GF-D8 (cell line): ENCODE measurements at regions not wholly inside any gene's neighbourhood (a gene's known extent, or its start where the extent isn't known, plus 50 kb on each side); places are given as distances from the start of the nearest gene placed in this dataset.

Experiments used
- DNase-seq: peaks from one replicate; lab custom pipeline; 2025; lab: John Stamatoyannopoulos, UW

DNA sequence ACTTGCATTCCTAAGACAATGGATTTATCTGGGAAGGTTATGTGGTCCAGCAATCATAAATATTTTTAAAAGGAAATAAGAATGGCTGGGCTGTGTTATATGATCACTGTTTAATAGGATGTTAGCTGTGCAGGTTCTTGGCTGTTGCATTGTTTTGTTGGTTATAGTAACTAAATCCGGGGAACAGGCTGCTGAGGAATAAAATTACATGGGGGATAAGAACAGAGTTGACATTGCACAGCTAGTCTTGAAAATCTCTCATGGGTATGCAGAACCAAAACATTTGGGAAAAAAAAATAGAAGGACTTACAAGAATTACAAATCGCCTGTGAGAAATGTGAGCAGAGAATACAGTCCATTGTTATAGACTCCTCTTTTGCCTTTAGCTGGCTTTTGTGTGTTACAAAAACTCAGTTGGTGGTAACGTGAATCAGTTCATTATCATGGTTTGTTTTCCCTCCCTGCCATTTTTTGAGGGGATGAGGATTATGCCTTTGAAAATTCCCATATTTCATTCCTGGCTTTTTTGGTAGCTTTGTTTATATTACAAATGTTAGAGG lies 375.3 kb upstream of the DAB2 start:
- DNase-seq: no peak

DNA sequence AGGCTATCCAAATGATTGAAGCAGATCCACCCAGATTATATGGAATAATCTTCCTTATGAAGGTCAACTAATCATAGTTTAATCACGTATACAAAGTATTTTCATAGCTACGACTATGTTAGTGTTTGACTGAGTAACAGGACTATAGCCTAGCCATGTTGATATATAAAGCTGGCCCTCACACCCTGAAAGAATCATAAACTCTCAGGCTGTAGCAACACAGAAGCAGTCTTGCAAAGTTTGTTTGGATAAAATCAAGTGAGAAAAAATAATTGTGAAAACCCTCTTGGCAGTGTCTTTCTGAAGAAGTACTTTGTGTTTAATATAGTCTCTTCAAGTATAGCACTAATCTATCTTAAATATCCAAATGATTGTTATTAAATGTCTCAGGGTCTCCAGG lies 374.5 kb upstream of the DAB2 start:
- no peak for DNase-seq

DNA sequence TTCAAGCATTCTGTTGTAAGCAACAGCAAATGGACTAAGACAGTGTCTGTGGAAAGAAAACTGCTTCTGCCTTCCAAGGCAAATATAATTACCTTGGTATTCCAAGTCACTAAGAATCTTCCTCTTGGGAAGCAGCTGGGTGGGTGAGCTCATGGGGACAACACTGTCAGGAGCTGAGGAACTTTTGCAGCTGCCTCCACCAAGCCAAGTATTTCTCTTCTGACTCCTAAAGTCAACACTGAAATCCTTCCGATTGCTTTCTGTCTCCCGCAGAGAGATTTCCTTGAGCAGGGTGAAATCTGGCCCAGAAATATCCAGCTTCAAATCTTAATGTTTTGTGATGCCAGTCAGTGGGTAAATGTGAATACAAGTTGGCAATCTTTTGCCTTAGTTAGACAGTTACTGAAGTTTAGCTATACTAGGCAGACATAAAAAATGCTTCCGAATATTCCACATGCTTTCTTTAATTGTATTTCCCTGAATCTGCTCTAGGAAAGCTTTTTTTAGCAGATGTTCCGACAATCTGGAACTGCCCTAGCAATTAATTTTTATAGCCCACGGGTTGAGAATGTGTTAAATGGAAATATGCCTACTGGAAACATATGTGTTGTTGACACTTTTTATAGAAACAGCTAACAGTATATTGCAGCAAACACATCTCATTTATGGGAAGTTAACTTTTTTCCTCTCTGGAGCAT lies 369.9 kb upstream of the DAB2 start:
- no peak for DNase-seq

DNA sequence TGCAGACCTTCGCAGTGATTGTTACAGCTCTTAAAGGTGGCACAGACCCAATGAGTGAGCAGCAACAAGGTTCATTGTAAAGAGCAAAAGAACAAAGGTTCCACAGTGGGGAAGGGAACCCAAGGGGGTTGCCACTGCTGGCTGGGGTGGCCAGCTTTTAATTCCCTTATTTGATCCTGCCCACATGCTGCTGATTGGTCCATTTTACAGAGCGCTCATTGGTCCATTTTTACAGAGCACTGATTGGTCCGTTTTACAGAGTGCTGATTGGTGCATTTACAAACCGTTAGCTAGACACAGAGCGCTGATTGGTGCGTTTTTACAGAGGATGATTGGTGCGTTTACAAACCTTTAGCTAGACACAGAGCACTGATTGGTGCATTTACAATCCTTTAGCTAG lies 360.6 kb upstream of the DAB2 start:
- no peak for DNase-seq

DNA sequence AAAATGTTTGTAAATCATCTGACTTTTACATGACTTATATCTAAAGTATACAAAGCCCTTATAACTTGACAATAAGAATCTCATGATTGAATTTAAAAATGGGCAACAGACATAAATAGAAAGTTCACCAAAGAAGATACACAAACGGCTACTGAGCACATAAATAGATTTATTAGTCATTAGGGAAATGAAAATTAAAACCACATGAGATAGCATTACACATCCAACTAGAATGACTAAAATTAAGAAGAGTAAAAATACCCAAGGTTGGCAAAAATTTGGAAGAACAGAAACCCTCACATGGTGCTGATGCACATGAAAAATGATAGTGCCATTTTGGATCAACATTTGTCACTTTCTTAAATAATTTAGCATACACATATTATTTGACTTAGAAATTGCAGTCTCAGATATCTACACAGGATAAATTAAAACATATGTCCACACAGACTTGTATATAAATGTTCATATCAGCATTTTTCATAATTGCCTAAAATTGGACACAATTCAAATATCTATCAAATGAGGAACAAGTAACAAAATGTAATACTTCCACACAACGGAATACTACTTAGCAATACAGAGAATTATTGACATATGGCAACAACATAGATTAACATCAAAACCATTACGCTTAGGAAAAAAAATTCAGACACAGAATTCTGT lies 359.1 kb upstream of the DAB2 start:
- DNase-seq: no peak

DNA sequence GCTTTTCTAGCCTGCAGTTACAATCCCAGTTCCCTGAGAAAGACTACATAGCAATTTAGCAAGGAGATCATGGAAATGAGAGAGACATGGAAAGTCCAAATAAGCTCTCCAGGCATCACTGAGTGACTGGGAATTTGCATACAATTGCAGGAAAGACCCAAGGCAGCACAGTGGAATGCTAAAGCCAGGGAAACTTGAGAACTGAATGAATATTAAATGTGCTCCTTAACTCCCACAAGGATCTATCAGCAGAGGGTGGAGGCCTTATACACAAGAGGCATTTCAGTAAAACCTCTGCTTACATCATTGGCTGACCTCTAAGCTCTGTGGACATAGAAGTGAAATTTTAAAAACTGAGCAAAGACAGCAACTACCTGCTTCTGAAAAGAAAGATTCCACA lies 355.6 kb upstream of the DAB2 start:
- no peak for DNase-seq

DNA sequence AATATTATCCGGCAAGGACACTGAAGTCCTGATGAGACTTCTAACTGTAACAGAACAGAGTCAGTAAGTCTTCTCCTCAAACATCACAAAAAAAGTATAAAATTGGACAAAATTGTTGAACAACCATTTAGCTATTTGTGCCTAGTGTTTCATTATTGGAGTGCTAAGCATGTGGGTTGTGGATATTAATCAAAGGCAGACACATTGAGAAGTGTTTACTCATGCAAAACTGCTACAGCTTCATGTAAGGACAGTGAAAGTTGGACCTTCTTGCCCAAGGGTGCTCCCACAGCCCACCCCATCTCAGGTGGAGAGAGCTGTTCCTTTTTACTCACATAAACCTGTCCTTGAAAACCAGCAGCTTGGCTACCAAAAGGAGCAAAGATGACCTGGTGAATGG lies 355.1 kb upstream of the DAB2 start:
- DNase-seq: no peak

DNA sequence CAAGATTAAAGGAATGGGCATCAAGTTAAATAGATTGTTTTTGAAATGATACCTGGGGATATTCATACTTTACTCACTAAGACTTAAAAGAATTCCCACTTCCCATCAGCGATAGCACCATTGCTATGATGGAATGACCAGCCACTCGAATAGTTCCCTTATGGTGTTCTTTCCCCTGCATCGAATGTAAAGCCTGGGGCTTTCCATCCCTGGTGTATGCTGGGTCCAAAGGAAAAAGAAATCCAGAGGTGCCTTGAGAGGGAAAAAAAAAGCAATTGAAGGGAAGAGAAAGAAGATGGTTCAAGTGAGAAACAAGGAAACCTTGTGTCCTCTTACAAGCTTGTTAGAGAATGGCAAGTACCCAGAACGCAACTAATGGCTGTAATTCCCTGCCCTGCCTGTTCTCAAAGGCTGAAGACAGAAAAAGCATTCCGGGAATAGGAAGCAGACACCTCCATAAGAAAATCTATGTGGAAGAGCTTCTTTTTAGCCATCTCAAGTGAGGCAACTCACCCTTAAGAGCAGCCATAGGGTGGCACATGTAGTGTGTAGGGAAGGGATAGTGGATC lies 351.1 kb upstream of the DAB2 start:
- DNase-seq: no peak

DNA sequence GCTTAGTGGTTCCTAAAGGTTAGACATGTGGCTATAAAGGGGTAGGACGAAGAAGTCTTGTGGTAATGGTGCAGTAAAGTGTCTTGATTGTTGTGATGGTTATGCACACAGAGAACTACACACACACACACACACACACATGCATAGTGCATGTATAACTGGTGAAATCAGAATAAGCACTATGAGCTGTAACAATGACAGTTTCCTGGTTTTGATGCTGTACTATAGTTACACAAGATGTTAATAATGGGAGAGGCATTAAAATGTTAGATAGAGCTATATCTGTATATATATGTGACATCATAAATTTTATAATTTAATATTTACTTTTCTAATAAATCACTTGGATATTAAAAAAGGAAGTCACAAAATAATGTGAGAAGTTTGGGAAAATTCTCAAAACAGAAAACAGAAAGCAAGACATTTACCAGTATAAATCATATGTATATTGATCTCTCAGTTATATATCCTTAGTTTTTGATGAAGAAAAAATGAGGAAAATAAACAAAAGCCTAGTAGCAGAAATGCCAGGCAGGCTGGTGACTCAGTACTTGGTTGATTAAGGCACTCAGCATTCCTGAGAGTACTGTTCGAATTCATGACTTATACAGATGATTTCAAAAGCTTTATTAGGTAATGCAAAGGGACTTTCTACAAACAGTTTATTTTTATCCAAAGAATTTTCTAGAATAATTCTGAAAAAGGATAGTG lies 350.5 kb upstream of the DAB2 start:
- DNase-seq: no peak

DNA sequence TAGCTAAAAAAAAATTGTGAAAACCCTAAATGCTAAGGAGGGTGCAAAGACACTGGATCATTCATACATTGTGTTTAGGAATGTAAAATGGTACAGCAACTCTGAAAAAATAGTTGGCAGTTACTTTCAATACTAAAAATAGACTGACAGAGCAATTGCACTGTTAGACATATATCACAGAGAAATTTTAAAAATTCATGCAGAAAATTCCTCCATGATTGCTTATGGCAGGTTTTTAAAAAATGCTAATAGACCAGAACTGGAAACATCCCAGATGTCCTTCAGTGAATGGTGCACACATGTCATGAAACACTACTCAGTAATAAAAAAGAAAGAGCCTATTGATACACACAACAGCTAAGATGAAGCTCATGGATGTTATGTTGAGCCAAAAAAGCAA lies 349.8 kb upstream of the DAB2 start:
- DNase-seq: no peak

DNA sequence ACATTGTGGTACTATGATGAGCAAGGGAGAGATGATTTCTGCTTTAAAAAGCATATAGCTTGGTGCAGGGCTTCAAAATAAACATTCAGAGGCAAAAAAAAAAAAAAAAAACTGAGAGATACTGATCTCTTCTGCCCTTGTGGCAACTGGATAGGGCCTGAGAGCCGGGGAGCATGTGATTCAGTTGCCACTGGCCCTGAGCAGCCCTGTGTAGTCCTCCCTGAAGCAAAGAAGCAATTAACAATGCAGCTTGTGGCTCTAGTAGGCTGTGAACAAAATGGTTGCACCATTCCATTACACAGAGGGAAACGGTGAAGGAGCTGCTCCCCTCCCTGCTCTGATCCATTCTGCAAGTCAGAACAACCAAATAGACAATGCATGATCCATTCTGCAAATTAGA lies 347.5 kb upstream of the DAB2 start:
- no peak for DNase-seq

DNA sequence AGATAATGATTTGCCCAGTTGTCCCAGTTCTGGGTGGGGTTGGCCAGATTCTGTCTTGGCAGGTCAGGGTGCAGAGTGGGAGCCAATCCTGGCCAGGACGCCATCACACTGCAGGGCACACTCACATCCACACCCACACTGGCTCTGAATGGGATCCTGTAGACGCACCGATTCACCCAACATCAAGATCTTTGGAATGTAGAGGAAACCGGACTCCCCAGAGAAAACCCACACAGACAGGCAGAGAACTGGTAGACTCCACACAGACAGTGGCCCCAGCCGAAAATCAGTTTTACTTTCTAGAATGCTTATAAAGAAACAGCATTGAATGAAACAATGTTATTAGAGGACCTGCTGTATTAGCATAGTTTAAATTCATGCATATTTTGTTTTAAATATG lies 343.1 kb upstream of the DAB2 start:
- no peak for DNase-seq

DNA sequence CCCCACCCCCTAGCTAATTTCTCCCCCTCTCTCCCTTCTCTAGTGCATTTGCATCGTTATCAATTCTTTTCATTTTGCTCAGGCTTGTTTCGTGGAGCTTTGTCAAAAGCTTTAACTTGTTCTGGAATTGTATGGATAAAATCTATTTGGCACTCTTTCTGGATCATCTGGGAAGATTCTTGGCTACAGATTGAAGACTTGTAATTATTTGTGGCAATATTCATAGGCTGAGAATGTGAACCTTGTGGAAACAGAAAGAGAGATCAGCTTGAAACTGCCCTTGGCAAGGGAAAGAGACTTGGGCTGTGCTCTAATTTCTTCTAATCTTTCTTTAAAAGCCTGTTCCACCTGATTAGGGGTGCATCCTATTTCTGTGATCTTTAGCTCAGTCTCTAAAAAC lies 340.6 kb upstream of the DAB2 start:
- DNase-seq: no peak

DNA sequence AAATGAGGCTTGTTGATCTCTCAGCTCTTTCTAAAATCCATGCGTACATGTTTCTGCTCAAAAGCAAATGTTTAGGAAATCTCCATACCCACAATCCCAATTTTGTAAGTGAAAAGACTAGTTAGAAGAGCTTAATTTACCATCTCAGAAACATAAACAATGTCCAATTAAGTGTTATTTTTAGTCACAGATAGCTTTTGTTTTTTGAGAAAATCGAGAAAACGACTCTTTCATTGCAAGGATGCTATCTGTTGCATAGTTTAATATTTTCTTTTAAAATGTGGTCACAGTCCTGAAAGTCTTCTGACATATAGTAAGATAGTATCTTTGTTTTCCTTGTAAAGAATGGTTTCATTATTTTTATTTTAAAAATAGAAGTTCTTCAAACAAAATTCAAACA lies 338.0 kb upstream of the DAB2 start:
- DNase-seq: no peak

DNA sequence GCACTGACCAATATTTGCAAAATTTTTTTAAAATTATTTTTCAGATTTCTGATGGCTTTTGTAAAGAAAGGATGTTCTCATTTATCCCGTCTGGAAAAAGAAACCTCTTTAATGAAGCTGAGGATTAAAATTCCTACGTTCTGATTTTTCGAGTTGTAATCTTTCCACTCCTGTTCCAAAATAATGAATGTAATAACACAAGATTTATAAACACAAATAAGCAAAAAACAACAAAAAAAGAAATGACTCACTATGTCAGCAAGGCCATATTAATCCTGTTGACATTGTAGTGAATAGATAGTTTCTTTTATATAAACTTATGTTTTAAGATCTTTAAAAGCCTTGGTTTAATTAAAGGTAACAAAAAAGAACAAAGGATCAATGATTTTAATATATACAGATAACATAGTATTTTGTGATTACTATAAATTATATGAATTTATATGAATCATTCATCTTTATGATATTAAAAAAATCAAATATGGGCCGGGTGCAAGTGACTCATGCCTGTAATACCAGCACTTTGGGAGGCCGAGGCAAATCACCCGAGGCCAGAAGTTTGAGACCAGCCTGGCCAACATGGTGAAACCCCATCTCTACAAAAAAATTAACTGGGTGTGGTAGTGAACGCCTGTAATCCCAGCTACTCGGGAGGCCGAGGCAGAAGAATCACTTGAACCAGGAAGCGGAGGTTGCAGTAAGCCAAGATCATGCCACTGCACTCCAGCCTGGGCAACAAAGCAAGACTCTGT lies 336.6 kb upstream of the DAB2 start:
- DNase-seq: no peak

DNA sequence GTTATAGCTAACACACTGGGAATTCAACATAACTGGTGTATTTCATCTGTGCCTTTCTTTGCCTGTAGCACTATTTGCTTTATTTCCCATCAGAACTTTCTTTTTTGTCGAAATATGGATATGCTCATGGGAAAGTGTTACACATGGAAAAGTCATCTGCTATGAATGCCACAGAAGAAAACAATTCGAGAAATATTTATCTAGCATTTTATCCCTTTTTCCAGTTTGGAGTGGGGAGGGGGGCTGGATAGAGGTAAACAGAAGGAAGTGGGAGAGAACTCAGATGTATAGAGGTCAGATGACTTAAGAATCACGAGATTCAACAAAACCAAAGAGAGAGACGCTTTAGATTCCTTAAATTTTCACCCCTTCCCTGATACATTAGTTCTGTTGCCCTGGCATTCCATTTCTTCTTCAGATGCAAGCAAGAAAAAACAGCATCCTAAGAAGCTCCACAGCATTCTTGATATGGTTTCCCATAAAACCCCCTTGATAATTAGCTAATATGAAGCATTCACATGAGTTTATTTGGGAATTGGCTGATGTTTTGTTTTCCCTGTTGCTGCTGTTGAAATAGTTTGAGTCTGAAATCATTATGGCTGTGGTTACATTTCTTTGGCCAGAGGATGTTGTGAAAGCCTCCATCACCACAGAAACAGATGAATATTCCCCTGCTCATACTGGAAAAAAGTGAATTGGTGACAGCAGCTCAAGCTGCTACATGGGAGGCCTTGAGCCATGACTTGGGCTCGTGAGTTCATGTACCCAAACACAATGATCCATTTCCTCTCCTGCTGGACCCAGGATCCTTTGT lies 335.8 kb upstream of the DAB2 start:
- DNase-seq: no peak

DNA sequence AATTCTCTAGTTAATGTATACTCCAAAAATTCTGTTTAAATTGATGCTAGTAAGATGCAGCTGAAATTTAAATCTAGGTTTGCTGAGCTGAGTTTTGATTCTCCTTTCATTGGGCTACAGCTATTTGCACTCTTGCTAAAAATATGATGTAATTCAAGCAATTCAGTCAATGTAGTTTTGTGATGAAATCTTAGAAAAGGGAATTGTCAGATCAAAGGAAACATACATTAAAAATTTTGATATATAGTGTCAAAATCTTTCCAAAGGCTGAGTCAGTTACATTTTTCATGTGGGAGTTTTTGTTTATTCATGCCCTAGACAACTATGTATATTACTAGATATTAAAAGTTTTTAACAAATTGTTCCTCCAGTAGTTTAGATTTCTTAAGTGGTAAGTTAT lies 334.9 kb upstream of the DAB2 start:
- no peak for DNase-seq

DNA sequence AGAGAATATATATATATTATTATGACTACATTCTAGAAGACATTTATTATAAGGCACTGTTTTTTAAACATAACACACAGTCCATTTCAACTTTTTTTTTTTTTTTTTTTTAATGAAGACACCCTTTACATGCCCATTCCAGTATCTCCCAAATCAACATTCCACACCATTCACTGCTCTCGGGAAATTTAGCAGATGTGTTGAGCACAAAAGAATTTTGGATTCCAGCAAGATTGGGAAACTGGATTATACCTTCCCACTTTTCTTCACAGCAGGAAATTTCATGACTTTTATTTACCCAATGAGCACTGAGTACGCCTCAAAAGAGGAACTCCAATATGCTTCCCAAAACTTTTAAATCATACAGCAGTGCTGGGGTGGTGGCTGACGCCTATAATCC lies 333.6 kb upstream of the DAB2 start:
- no peak for DNase-seq

DNA sequence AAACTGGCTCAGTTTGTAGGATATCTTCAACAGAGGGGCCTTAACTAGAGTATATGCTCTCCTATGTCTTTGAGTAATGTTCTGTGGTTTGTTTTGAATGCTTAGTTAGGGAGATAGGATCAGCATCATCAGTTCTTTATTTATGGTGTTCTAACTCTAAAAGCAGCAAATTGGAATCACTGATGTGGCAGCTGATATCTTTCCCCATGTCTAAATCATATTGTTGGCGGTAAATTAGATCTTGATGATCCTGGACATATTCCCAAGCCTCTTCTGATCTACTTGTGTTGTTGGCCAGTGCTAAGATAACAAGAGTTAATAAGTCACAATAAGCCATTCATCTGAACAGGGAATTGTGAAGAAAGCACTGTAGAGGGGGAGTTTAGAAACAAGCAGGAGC lies 332.4 kb upstream of the DAB2 start:
- DNase-seq: no peak

DNA sequence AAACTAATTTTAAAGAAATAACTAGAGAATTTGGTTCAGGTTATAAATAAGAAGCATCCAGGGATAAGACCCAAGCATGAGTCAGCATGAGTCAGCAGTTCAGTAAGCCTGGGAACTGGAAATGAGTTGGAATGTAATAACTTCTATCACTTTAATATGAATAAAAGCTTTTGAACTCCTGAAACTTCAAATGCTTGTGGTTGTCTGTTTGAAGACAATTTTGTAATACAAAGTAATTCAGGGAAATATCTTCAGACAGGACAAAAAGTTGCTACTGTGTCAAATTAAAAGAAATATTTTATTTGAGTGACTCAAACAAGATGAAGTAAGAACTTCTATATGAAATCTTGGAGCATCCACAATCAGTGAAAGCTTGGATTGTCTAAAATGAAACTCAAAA lies 331.2 kb upstream of the DAB2 start:
- no peak for DNase-seq

DNA sequence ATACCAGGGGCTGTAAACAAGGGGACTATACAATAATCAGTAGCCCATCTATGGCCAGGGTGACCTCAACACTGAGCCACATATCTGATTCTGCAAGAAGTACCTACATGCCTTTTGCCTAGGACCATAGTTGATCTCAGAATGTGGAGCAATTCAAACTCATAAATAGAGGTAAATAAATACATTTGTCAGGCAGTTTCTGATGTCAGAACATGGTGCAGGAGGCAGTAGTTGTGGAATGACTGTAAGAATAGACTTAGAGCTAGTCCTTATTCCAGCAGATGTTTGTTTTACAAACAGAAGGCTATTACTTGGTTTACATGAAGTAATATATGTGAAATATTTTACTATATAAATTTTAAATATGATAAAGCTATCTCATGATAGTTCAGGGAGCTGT lies 330.7 kb upstream of the DAB2 start:
- no peak for DNase-seq
